DMS153 treated with DMSO at 0.1 percent for 48 hours (cell line): ENCODE measurements at regions not wholly inside any gene's neighbourhood (a gene's known extent, or its start where the extent isn't known, plus 50 kb on each side); places are given as distances from the start of the nearest gene placed in this dataset.
"Not testable (repeated sequence)": the region's sequence is repeated elsewhere in the genome, so short reads cannot be mapped to it uniquely, and the experiment has no call there.

Source experiments
- DNase-seq: peaks from one replicate; lab custom pipeline; 2025; ENCODE audit not compliant: unreplicated experiment; lab: John Stamatoyannopoulos, UW

DNA sequence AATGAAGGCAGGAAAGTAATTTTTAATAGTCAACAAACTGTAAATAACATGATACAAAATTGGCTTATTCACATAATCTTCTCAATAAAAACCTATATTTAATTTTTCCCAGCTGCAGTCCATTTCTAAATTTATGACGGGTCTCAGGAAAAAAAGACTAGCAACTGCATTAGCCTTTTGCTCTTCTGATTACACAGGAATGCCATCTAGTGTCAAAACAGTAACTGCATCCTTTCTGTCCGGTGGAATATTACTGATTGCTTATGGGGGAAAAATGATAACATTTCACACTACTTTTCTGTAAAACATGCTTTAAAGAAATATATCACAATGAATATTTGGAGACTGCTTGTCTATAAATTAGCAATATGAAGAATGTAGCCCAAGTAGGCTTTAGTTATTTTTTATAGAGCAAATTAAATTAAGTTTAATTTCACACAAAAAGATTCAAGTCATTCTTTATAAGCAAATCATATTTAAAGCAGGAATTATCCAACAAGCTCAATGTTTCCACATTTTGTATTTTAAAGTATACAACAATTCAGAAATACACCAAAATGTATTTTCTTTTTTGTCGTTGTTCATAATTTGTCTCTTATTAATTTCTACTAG, 534.7 kb downstream of the CDH10 start:
- DNase-seq = peak; percentile 11

DNA sequence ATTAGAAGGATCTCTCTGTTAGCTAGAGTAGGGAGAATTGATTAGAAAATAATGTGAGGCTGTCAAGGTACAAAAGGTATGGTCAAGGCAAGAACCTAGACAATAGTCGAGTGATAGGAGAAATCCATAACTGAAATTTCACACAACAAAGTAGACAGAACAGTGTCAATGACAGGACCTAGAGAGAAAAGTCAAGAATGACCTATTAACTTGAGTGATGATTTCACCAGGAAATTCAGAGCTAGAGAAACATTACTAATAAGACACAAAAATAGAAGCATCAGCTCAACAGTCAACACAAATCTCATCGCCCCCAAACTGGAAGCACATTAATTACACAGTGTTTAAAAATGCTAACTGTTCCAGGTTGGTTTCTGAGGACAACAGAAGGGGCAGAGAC, 532.4 kb downstream of the CDH10 start:
- no peak for DNase-seq

DNA sequence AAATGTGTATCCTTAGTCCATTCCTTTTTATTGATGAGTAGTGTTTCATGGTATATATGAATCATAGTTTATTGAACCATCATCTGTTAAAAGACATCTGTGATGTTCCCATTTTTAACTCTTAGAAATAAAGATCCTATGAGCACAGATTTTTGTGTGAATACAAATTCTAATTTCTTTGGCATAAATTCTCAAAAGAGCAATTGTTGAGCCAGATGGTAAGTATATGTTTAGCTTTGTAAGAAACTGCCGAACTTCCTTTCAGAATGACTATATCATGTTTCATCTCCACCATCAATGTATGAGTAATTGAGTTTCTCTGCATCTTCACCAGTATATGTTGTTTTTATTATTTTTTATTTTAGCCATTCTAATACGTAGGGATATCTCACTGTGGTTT, 526.4 kb downstream of the CDH10 start:
- DNase-seq = no peak

DNA sequence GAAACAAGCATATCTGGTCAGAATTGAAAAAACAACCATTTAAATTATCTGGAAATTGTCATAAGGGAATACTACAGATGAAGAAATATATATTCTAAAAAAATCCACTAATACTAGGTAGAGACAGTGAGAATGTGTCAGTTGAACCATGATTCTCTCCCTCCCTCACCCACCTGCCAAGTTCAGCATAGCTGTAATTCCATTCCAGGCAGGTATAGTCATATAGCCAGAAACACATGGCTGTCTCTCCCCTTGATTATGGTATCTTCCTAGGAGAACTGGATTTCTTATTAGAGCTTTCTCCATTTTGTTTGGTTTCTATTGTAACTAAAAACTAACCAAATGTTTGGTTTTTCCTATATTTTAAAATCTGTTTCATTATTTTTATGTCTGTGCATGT, 509.2 kb downstream of the CDH10 start:
- DNase-seq = no peak

DNA sequence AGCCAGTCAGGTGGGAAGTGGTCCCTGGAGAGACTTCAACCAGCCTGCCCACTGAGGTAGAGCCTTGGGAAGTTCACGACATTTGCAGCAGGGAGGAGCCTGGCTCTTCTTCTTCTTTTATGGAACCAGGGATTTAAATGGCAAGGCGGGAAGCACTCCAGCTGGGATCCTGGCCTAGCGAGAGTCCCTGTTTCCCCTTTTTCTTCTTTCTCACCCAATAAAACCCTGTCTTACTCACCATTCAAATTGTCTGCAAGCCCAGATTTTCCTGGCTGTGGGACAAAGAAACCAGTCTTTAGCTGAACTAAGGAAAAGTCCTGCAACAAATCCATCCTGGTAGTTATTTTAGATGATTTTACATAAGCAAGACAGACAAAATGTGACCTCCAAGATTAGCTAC, 503.7 kb downstream of the CDH10 start:
- DNase-seq = no peak

DNA sequence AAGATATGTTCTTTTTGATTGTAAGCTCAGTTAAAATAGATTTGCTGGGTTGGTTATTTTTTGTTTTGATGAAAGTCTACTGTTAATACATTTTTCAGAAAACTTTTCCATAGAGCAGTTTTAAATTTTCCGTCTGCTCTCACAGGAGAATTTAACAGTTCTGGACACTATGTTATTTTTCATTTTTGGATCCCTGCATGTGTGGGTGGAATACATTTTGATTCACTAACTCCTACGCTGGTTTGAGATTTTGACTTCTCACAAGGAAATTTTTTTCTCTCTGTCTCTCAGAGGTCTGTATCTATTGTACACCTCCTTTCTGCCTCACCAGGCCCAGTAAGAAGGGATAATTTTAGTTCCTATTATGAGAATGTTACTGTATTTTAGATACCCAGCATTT, 502.4 kb downstream of the CDH10 start:
- no peak for DNase-seq

DNA sequence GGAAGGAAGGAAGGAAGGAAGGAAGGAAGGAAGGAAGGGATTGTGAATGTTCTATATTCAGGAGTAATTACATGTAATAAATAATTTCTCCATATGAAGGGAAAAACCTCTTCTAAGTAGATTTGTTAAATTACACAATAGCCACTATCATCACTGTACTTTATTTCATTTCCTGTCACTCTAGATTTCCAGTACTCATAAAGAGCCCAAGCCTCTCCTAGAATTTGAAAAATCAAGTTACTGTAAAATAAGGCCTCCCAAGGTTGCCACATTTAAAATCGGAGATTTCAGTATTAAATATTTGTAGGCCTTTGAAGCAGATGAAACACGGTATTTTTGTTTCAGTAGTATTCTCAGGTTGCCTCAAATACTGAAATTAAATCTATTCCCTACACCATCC, 499.0 kb downstream of the CDH10 start:
- DNase-seq = no peak

DNA sequence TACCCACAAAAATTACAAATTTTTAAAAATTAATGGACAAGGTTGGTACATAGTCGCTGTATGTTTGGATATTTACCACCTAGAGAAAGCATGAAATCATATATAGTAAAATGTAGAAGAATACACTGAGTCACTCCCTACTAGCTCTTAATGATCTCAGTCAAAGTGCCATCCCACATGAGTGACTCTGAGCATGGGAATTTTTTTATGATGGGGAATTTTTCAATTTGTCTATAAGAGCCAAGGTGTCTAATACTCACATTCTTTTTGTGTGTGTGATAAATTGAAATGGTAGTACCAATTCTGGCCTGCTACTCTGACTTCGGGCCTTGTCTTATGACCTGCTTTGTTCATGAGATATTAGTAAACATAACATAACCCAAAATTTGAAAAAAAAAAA, 483.2 kb downstream of the CDH10 start:
- no peak for DNase-seq

DNA sequence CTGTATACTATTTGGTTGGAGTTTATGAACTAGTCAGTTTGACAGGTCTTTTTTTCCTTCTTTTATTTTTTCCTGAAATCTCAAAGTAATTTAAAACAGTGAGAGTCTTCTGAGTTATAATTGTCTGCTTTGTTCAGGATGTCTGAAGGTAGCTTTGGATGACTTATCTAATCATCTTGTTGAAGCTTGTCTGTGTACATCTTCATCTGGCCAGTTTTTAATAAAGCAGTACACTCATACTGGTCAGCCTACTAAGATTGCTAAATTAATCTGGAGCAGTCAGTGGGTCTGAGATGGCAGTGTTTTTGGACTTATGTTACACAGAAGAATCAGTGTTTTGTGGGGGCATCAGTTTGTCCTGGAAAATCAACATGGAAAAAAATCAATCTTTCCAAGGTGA, 482.4 kb downstream of the CDH10 start:
- no peak for DNase-seq

DNA sequence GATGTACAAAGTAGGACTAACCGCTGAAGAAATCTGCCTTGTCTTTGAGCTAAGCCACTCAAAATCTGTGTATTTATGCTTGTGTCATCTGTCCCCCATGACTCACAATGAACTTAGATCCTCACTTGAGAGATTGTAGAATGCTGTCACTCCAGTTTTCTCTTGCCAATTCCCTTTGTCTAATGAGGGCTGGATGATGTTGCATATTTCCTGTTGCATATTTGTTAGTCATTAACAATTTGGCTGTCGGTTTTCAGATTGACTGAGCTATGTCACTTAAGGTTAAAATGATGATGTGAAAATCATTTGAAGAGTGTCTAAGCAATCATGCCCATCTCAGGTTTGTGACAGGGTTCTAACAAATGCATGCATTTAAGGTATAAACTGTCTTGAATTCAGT, 481.7 kb downstream of the CDH10 start:
- DNase-seq = no peak

DNA sequence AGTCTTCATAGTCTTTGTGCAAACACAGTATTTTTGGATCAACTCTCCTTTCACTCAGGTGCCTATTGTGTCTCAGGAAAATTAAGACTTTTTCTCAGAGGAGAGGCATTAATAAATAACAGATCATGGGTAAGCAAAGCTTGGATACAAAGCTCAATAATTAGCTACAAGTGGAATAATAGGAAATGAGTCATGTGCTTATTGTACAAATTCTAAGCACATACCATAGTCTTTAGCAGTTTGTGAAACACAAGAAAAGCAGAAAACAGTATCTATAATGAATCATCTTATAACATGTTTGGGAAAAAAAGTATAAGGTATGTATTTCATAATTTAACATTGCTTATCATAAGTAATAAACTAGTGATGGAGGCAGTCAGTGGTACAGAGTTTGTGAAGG, 477.0 kb downstream of the CDH10 start:
- DNase-seq = no peak

DNA sequence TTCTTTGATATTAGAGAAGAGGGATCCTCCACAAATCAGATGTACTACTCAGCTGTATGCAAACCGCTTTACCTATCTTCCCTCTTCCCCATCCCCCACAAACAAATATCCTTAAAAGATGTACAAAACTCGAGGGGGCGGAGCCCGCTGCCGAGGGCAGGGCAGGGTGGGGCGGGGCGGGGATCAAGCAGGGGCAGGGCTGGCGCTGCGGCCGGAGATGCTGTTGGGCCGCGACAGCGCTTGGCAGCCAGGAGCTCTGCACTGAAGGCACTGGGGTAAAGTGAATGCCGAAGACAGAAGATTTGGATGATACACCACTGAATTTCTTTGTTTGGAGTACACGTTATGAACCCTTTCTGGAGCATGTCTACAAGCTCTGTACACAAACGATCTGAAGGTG, 474.8 kb downstream of the CDH10 start:
- no peak for DNase-seq

DNA sequence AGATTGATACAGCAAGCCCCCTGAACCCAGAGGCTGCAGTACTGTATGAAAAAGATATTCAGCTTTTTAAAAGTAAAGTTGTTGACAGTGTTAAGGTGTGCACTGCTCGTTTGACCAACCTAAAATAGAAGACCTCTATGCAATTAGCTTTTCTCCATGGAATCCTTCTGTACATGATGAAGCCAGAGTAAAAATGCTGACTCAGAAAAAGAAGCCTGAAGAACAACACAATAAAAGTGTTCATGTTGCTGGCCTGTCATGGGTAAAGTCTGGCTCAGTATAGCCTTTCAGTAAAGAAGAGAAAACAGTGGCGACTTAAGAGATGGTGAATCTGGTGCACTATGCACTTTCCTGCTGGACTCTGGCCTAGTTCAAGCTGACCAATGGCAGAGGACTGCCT, 473.8 kb downstream of the CDH10 start:
- DNase-seq = not testable (repeated sequence)

DNA sequence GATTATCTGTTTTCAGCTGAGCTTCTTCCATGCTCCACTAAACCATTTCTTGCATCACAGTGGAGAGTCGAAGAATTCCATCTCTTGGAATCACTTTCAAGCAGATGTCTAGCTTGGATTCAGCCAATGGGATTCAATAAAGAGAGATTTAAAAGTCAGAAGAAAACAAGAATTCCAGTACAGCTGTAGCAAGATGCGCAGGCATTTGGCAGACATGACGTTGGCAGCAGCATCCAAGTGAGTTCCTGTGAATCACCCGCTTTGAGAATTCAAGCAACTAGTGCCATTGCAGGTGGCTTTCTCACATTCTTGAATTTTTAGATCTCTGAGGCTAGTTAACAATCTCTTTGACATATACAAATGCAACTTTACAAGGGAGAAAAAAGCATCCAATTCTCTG, 467.0 kb downstream of the CDH10 start:
- DNase-seq = no peak

DNA sequence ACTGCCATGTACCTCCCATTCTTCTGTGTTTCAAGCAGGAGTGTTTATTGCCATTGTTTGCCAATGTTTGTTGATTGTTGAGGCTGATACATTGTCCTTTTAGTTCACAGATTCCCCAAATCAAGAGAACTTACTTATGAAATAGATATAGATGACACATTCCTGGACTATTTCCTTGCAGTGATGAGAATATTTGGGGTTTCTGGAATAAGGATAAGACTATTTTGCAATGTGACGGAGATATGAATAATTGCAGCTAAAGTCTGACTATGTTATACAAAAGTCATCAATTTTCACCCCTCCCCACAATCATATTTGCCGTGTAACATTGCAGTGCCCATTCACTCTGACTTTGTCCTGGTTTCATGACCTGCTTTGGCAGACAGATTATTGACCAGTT, 460.8 kb downstream of the CDH10 start:
- no peak for DNase-seq

DNA sequence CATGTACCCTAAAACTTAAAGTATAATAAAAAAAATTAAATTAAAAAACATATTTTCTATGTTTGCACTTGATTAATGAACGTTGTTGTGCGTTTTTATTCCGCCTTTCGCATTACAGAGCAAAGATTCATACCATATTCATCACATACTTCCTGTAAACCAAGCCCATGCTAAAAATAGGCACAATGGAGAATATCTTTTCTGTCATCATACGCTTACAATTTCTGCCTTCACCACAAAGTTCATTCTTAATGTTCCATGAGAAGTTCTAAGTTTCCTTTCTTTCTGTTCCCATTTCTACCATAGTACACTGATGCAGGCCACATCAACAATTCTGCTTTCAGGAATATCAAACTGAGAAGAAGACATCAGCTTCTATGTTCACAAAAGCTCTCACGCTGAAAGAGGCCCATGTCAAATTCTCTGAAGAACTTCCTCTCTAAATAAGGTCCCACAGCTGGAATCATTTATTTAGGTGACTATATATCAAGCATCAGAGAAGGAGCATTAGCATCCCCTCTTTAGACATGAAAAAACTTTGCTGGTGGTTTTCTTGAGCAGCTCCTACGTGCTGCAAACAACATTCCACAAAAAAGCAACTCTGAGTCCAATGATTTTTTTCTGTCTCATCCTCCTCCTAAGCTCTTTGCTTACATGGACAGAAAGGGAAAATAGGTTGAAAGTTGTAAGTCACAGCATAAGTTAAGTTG, 456.4 kb downstream of the CDH10 start:
- DNase-seq = no peak

DNA sequence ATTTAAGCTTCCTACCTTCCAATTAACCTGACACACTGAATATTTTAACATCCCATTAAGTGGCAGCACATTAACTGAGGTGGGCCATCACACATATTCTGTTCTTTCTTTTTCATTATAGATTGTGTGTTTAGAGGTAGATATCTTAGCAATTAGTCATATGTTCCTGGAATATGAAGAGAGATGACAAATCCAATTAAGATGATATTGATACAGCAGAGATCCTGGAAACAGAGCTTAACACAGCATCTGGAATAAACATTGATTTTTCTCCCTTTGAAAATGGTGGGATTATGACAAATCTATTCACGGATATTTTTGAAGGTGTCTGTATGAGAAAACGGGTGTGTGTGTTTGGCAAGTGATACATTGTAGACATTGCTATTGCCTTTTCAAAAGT, 448.0 kb downstream of the CDH10 start:
- no peak for DNase-seq

DNA sequence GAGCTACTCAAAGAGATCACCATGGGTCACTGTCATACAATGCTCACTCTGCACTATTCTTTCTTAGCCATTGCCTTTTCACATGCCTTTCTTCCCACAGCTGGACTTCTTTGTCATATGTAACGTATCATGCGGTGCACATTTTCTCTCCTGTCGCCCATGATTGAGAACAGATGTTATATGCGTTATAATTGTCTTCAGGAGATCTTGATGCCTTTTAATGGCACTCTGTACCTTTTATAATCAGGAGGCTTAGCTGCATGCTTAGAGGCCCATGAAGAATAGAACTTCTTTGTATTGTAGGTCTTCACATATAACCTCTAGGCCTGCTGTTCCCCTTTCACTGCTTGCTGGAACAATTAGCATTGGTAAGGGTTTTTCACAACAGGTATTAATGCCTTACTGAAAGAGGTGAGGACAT, 436.1 kb downstream of the CDH10 start:
- no peak for DNase-seq

DNA sequence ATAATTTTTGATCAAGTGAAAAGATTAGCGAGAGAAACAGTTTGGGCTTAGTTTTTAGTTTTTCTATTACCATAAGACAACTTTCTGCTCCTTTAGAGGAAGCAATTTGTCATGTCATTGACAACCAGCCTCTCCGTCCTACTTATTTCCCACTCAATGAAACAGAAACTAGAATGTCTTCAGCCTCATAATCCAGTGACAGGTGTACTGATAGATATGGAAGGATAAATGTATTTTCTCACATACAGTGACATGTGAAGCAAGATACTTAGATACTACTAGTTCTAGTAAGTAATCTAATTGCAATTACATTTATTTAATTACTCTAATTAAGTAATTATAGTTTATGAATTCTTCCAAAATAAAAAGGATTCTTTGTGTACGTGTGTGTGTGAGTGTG, 429.7 kb downstream of the CDH10 start:
- DNase-seq = no peak

DNA sequence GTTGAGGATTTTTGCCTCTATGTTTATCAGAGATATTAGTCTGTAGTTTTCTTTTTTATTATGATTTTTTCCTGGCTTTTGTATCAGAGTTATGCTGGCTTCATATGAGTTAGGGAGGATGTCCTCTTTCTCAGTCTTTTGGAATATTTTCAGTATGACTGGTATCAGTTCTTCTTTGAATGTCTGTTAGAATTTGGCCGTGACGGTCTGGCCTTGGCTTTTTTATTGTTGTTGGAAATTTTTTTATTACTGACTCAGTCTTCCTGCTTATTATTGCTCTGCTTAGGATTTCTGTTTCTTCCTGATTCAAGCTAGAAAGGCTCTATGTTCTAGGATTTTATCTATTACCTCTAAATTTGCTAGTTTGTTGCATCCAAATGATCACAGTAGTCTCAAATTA, 421.9 kb downstream of the CDH10 start:
- no peak for DNase-seq

DNA sequence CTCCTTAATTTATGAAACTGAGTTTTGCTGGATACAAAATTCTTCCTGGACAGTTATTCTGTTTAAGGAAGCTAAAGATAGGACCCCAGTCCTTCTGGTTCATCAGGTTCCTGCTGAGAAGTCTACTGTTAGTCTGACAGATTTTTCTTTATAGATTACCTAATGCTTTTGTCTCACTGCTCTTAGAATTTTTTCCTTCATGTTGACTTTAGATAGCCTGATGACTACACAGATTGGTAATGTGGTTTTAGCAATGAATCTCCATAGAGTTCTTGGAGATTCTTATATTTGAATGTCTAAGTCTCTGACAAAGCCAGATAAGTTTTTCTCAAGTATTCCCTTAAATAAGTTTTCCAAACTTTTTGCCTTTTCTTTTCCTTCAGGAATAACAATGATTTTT, 419.7 kb downstream of the CDH10 start:
- DNase-seq = no peak

DNA sequence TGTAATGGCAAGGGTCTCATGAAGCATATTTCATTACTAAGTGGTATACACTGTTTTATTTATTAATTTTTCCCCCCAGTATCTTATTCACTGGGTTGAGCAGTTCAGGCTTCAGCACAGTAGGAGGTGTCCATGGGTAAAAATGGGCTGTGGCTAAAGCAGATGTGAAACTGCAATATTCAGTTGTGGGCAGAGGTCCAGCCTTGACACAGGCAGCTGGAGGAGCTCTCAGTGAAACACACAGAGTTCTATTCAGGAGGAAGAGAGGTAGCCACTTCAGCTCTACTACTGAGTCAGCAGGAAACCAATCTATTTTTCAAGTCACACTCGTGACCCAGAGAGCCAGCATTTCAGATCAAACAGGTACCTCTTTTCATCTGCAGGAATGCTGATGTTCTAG, 418.3 kb downstream of the CDH10 start:
- no peak for DNase-seq

DNA sequence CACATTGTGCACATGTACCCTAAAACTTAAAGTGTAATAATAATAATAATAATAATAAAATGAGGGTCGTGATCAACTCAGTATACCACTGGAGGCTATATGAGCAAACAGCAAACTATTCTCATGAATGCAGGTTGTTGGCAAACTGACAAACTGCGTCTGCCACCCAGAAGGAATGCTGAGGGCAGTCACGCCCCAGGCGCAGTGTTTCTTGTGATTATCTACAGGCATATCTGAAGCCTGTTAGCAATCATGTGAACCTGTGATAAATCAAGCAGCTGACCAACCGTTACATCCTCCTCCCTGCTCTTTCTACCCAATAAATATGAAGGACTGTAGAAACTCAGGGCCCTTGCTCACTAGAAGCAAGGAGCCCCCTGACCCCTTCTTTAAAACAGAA, 416.9 kb downstream of the CDH10 start:
- DNase-seq = not testable (repeated sequence)
